Colonic mucosa (tissue), 4 donors: ENCODE measurements at regions not wholly inside any gene's neighbourhood (a gene's known extent, or its start where the extent isn't known, plus 50 kb on each side); places are given as distances from the start of the nearest gene placed in this dataset.

ENCODE experiments used
- DNase-seq: peaks from one replicate; pipeline ENCODE4 v3.0.0-alpha.2; 2020
- H3K27ac ChIP-seq: fragments of 200-600 bp; one replicate; pipeline ENCODE4 v1.8.0; 2021
- H3K27me3 ChIP-seq: fragments of 200-600 bp; one replicate; pipeline ENCODE4 v1.8.0; 2021
- H3K36me3 ChIP-seq: fragments of 200-600 bp; one replicate; pipeline ENCODE4 v1.8.0; 2021
- H3K4me1 ChIP-seq: fragments of 200-600 bp; one replicate; pipeline ENCODE4 v1.8.0; 2021; ENCODE audit warnings: mild to moderate bottlenecking
- H3K4me3 ChIP-seq: fragments of 200-600 bp; one replicate; pipeline ENCODE4 v1.8.0; 2021
- H3K9ac ChIP-seq, 2 donors: one replicate each; pipeline ENCODE4 v1.7.0; 2013; ENCODE audit warnings: control low read depth in 2 of 2, low read depth in 2 of 2, low read length in 2 of 2
- H3K9me3 ChIP-seq: fragments of 200-600 bp; one replicate; pipeline ENCODE4 v1.8.0; 2021
- CTCF ChIP-seq: fragments of 200-600 bp; IDR thresholded peaks from one replicate; pipeline ENCODE4 v1.8.0; 2022; ENCODE audit warnings: antibody characterized with exemption, mild to moderate bottlenecking
- intact Hi-C: fragments of 100-400 bp; cut with DNase I; formaldehyde crosslinking; loops from one replicate; pipeline ENCODE4 v1.14.1; 2022
- donor health status: healthy.
- donor health status: DM: no; HTN: no; CAD: no.
- donor health status: DM: no; HTN: no; CAD: no.

DNA sequence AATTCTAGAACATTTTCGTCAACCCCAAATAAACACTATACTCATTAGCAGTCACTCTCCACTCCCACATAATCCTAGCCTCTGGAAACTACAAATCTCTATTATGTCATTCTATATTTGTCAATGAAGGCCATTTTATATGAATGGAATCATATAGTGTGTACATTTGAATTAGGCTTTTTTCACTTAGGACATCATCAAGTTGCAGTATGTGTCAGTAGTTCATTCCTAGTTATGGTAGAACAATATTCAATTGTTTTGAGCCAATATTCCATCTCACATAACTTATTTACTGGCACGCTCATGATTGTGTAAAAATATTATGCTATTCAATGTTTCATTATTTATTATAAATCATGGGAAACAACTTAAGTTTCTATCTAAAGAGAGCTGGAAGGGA lies 1610.4 kb upstream of the MIR17HG start:
- no peak overlapping the region for H3K27ac ChIP-seq
- TF ChIP-seq CTCF: no peak
- no peak overlapping the region for H3K9ac ChIP-seq
- no peaks in the 10 kb centered on the region for H3K4me1 ChIP-seq
- no peak overlapping the region for H3K4me3 ChIP-seq
- no peak for DNase-seq
- no peaks in the 10 kb centered on the region for H3K9me3 ChIP-seq
- no peaks in the 10 kb centered on the region for H3K36me3 ChIP-seq
- intact Hi-C loops: no loop called here
- no peaks in the 10 kb centered on the region for H3K27me3 ChIP-seq

DNA sequence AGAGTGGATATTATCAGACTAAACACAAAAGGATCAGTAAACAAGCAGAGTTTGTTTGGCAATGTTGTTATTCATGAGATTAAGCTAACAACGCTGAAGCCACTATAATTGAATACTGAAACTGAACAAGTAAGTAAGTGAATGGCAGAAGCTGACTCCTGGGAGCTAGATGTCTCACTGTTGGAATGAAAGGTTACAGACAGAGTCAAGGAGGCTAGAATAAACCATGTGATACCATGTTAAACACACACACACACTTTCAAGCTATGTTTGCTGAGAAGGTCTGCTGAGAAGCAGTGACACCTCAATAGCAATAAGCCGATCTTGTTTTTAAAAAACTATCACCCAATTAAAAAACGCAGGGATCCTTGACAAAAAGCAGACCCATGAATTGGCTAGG lies 1609.4 kb upstream of the MIR17HG start:
- Histone ChIP-seq H3K27ac (no peak overlapping the region), H3K27me3 (no peaks in the 10 kb centered on the region), H3K36me3 (no peaks in the 10 kb centered on the region), H3K4me3 (no peak overlapping the region), H3K9me3 (no peaks in the 10 kb centered on the region), H3K9ac (no peak overlapping the region), H3K4me1 (no peaks in the 10 kb centered on the region)
- no peak for TF ChIP-seq CTCF
- no peak for DNase-seq
- intact Hi-C loops: no loop called here

DNA sequence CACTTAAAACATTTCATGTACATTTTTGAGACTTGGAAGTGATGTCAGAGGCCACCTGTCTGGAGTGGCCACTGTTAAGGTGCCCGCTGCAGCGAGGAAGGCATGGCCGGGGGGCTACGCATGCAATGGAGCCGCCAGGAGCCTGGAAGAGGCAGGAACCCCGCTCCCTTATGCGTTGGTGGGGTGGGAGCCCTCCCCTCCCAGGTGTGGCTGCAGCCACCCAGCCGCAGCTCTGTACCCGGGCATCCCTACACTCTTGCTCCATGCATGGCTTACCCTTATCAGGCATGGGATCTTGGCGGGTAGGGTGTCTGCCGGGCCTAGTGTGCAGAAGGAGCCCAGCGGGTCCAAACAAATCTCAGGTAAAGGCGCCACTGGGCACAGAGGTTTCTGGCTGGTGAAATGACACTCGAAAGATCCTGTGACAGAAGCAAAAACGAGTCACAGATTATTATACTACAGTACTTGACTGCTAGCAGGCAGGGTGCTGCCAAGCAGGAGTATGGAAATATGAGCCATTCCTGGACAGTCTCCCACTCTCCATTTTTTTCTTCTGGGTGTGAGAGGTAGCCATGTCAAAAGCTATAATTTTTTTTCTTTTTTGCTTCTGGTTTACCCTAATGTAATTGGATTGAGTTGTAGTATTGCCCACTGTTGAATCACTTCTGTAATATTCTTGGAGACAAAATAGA lies 1606.3 kb upstream of the MIR17HG start:
- no peaks in the 10 kb centered on the region for H3K9me3 ChIP-seq
- no peak overlapping the region for H3K27ac ChIP-seq
- no peak for TF ChIP-seq CTCF
- intact Hi-C loops: no loop called here
- no peak overlapping the region for H3K4me3 ChIP-seq
- no peaks in the 10 kb centered on the region for H3K36me3 ChIP-seq
- DNase-seq: no peak
- no peak overlapping the region for H3K9ac ChIP-seq
- H3K27me3 ChIP-seq: no peaks in the 10 kb centered on the region
- no peaks in the 10 kb centered on the region for H3K4me1 ChIP-seq

- Histone ChIP-seq H3K4me3 (no peak overlapping the region), H3K36me3 (no peaks in the 10 kb centered on the region), H3K9me3 (no peaks in the 10 kb centered on the region), H3K9ac (no peak overlapping the region), H3K27me3 (no peaks in the 10 kb centered on the region), H3K27ac (no peak overlapping the region), H3K4me1 (no peaks in the 10 kb centered on the region)
- TF ChIP-seq CTCF: no peak
- DNase-seq: no peak
- intact Hi-C loops: no loop called here
These were observed 1600.9 kb upstream of the MIR17HG start for GRCh38 chr13:89746554-89746953.

DNA sequence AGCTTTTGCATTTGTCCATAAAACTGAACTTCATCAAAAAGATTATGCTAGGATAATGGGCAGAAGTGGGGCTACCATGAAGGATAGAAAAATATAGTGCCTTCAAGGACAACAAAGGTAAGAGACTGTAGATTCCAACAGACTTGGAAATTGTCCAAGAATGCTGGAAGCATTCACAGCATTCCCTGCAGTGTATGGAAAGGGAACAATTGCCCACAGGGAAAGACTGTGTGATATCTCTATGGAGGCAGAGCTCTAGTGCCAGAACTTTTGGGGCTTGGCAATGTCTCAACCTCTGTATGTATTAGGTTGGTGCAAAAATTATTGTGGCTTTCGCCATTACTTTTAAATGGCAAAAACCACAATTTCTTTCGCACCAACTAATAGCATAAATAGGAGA lies 1598.8 kb upstream of the MIR17HG start:
- H3K9ac ChIP-seq: no peak overlapping the region
- intact Hi-C loops: no loop called here
- H3K4me3 ChIP-seq: no peak overlapping the region
- DNase-seq: no peak
- H3K27me3 ChIP-seq: no peaks in the 10 kb centered on the region
- H3K4me1 ChIP-seq: no peaks in the 10 kb centered on the region
- H3K36me3 ChIP-seq: no peaks in the 10 kb centered on the region
- TF ChIP-seq CTCF: no peak
- no peak overlapping the region for H3K27ac ChIP-seq
- no peaks in the 10 kb centered on the region for H3K9me3 ChIP-seq
